GM12872 (cell line): ENCODE measurements at regions not wholly inside any gene's neighbourhood (a gene's known extent, or its start where the extent isn't known, plus 50 kb on each side); places are given as distances from the start of the nearest gene placed in this dataset.

Experiments used
- TF ChIP-seq, protein P1 (sequence below): IDR thresholded peaks from 3 replicates; pipeline ENCODE4 v1.5.1; 2011; ENCODE audit warnings: low read depth, mild to moderate bottlenecking, low read length, moderate library complexity; ENCODE audit not compliant: insufficient read depth

DNA sequence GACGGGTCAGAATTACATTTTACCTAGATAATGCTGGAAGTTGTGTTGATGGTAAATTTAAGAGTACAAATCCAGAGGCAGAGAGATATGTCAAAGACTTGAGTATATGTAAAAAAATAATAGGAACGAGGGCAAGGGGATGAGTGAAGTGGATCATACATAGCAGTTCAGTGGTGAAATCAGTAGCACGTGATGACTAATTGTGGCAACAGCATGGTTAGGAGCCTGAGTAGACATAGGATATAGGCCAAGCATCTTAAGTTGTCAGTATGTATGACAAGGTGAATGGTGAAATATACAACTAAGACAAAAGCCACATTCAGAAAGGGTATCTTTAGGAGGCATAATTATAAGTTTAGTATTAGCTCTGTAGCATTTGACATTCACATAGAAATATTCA is 826.5 kb upstream of the PIK3C3 start:
- TF ChIP-seq, protein P1, sequence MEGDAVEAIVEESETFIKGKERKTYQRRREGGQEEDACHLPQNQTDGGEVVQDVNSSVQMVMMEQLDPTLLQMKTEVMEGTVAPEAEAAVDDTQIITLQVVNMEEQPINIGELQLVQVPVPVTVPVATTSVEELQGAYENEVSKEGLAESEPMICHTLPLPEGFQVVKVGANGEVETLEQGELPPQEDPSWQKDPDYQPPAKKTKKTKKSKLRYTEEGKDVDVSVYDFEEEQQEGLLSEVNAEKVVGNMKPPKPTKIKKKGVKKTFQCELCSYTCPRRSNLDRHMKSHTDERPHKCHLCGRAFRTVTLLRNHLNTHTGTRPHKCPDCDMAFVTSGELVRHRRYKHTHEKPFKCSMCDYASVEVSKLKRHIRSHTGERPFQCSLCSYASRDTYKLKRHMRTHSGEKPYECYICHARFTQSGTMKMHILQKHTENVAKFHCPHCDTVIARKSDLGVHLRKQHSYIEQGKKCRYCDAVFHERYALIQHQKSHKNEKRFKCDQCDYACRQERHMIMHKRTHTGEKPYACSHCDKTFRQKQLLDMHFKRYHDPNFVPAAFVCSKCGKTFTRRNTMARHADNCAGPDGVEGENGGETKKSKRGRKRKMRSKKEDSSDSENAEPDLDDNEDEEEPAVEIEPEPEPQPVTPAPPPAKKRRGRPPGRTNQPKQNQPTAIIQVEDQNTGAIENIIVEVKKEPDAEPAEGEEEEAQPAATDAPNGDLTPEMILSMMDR = no peak

DNA sequence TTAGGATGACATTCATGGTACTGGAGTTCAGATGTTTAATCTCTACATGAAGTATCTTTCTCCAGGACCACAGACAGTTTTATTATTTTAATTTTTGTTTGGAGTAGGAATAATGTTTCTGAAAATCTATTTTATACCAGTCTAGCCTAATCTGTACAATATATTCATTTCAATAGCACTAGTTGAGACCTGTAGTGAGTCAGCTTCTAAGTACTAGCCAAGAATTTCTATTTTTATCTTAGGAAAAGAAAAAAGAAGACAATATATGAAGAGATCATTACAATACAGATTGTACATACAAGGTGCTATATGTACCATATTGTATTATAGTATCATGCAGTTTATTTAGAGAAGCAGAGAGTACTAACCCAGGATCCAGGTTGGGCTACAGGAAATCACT is 826.9 kb upstream of the PIK3C3 start:
- TF ChIP-seq, protein P1 = no peak

DNA sequence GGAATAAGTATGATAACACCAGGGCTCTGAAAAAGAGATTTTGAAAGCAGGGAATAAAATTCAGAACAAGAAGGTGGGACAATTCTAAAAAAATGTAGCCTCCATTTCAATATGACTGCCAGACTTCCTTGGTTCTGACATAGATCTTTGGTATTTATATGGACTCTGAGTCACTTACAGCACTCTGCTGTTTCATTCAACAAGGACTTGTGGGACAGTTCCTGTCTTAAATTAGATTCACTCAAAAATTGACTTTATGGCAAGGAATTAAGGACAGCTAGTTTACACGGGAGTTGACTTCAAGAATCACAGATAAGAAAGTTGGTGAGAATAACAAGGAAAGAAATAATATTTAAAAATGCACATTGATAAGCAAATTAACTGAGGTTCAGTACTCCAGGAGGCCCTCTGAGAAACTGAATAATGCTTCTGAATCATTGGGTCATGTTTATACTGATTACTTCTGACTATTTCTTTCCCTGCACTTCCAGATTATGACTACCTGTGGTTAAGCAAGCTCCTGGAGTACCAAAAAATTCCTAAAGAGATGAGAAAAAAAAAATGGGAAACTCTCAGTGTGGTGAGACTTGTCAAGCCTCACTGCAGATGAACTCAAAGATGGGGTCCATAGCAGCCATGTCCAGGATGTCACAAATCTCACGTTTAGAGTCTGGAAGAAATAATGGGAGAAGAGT is 828.3 kb upstream of the PIK3C3 start:
- TF ChIP-seq, protein P1 = no peak

DNA sequence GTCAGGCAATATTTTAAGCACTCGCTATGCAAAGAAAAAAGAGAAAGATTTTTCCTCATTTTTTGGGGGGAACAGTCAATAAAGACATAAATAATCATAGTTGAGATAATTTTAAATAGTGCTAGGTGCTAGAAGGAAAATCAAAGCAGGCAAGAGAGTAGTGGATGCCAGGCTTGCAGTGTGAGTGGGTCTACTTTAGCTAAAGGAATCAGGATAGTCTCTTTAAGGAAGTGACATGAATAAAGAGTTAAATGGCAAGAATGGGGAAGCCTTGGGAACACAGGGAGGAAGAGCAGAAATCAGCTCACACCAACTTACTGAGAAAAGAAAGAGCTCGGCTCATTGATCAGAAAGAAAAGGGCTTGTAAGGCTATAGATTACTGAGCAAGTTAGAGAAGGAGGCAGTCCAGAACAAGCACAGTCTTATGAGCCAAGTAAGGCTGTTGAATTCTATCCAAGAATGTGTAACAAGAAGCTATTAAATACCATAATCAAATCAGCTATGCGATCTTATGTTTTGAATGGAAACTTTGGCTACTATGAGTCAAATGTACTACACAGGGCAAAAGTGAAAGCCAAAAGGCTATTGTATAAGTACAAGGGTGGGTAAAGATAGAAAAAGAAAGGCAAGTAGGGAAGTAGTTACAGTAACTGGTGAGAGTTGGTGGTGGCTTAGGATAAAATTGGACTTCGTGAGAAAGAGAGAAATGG is 833.8 kb upstream of the PIK3C3 start:
- TF ChIP-seq, protein P1 = no peak

DNA sequence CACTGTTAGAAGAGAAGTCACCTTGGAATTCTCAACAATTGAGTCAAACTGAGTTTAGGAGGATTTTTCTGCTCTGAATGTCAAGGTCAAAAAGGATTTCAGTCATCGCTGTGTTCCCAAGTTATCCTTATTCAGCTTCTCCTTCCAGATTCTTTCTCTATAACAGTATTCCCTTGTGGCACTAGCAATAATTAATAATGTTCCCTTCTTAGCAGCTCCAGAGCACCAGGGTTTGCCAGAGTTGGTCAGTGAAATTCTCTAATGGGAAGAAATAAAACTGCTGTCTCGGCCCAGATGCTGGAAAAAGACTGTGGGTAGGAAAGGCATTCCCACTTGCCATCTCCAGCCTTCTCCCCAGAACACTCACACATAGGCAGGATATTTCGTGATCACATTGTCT is 836.0 kb upstream of the PIK3C3 start:
- TF ChIP-seq, protein P1 = no peak

DNA sequence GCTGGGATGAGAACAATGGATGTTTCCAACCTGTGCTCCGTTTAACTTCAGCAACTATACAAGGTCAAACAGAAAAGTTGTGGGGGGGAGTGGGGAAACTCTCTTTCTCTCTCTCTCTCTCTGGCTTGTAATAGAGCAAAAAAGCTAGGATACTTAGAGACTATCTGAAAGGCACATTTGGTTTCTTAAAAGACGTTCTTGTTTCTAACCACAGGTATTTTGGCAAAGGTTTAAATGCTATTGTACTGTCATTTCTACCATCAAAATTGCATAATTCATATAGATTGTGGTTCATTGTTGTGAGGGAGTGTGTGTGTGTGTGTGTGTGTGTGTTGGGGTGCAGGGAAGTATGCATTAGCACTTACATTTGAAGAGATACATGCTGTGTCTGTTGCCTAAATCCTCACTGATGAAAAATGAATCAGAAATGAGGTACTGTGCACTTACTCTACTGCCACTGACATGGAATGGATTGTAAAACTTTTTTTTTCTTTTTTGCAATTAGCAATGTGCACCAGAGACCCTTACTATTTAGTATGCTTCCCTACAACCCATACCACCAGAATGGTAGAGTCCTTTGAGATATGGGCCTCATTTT is 841.0 kb upstream of the PIK3C3 start:
- TF ChIP-seq, protein P1 = no peak

DNA sequence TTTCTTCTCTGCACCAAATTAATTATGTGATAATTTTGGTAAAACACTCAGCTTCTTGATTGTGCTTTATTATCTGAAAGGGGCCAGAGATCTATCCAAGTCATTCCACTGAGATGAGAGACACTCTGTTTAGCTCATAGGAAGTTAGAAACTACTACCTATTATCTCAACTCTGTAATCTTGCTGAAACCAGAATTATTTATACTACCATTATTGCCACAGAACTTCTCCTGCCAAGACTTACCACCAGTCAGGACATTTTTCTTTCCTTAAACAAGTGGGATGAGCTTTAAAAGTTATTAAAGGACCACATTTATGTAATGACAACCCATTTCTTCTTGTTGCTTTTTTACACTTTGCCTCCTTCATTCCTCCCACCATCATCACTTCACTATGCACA is 855.6 kb upstream of the PIK3C3 start:
- TF ChIP-seq, protein P1 = no peak
